DMS114 treated with DMSO at 0.1 percent for 48 hours (cell line): ENCODE measurements at regions not wholly inside any gene's neighbourhood (a gene's known extent, or its start where the extent isn't known, plus 50 kb on each side); places are given as distances from the start of the nearest gene placed in this dataset.
A peak's percentile ranks its signal among the peaks of the same experiment; 100 is the strongest.
"Not testable (repeated sequence)": the region's sequence is repeated elsewhere in the genome, so short reads cannot be mapped to it uniquely, and the experiment has no call there.

Source experiments
- DNase-seq: peaks from one replicate; lab custom pipeline; 2025; ENCODE audit not compliant: unreplicated experiment; lab: John Stamatoyannopoulos, UW

- no peak for DNase-seq
Observed at GRCh38 chr7:23931633-23932032, 221.6 kb downstream of the STK31 start.

- DNase-seq = no peak
Observed at GRCh38 chr7:23938215-23938614, 228.2 kb downstream of the STK31 start.

DNA sequence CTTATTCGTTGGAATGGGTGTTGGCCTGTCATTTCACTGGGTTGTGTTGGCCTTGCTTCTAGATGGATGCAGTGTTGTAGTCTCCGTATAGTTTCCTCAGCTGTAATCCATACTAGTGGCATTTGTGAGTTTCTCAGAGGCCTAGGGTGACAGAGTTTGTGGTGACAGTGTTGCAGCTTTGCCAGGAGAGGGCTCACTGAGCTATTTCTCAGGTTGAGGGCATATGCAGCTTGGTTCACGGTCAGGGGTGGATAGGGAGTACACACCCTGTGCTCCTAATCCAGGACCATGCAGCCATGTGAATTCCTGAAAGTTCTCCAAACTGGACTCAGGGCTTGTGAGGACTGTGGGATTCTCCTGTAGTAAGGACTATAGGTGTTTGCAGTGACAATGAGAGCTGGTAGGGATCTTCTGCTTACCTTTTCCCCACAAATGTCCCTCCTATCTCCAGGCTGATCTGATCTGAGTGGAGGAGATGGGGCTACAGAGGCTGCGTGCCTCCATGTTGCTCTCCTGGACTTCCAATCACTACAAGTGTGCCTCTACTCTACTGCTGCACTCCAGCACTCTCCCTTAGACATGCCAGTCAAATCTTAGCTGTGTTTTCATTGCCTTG lies 229.0 kb downstream of the STK31 start:
- peak; percentile 55 for DNase-seq

DNA sequence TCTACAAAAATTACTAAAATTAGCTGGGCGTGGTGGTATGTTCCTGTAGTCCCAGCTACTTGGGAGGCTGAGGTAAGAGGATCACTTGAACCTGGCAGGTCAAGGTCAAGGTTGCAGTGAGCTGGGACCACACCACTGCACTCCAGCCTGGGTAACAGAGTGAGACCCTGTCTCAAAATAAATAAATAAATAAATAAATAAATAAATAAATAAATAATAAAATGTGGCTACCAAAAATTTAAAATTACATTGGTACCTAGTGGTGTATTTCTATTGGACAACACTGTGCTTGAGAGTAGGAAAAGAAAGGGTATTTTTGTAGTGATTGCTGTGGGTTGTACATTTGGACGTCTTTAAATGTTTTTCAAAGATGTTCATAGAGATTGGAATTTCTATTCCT lies 229.7 kb downstream of the STK31 start:
- not testable (repeated sequence) for DNase-seq

DNA sequence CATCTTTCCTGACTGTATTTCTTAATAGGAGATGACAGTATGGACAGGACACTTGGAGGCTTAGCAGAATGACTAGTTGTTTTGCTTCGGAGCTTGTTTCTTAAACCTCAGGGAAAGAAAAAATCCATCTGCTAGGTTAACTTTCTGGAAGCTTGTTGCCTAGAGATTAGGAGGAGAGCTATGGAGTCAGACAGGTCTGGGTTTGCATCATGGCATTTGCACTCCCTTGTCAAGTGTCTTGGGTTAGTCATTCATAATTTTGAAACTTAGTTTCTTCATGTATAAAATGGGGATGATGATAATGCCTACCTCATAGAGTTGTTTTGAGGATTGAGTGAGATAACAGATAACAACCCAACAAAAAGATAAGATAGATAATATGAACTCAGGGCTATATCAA lies 231.5 kb downstream of the STK31 start:
- no peak for DNase-seq

DNA sequence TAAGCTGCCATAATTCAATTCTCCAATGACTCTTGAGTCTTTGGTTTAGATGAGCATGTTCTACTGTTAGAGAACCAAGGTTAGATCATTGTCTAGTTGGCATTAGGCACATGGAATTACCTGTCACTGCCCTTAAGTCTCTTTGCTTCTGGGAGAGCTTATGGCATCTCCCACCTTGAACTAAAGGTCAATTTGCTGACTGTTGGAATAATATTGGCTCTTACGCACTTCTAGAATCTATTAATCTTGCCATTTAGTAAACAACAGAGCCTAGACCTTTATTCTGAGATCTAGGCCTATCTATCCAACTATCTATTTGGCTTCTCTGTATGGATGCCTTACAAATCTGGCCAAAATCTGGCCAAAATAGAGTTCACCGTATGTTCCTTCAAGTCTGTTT lies 232.0 kb downstream of the STK31 start:
- DNase-seq = no peak

GRCh38 chr7:23944131-23944530 lies 234.1 kb downstream of the STK31 start:
- no peak for DNase-seq

GRCh38 chr7:23945472-23945871 lies 235.5 kb downstream of the STK31 start:
- no peak for DNase-seq

DNA sequence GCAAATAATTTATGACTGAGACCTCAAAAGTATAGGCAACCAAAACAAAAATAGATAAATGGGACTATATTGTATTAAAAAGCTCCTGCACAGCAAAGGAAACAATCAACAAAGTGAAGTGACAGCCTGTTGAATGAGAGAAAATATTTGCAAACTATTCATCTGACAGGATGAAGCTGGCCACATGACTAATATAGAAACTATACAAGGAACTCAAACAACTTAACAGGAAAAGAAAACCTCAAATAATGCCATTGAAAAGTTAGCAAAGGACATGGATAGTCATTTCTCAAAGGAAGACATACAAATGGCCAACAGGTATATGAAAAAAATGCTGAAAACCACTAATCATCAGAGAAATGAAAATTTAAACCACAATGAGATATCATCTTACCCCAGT lies 245.1 kb downstream of the STK31 start:
- DNase-seq = no peak

GRCh38 chr7:23955600-23956149 lies 245.7 kb downstream of the STK31 start:
- no peak for DNase-seq

GRCh38 chr7:23956772-23957576 lies 247.0 kb downstream of the STK31 start:
- no peak for DNase-seq

DNA sequence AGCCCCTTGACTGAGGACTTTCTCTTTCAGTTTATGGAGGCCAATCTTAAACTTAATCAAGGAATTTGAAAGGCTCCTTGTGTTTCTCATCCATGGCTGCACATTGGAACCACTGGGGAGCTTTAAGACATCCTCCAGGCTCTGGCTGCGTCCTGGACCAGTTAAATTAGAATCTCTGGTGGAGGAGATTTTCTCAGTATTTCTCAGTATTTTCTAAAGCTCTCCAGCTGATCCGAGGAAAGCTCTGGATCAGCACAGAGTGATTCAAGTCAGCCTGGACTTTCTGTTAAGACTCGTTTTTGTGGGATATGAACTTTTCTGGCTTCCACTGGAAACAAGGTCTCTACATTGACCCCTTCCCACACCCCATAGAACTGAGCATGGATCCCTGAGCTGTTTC lies 249.8 kb downstream of the STK31 start:
- no peak for DNase-seq

DNA sequence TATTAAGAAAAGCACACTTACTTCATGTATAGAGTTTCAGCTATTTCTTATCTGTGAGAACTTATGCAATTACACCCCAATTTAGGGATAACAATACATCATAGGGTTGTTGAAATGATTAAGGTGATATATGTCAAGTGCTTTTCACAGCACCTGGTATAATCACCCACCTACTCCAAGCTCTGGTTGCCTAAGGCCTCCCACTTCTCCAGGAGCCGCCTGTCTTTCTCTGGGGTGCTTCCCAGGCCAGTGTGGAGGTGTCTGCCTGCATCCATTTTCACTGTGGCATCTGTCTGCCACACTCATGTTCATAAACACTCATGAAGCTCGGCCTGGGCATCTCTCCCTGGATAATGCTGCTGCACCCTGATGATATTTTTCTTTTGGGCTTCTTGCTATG lies 250.3 kb downstream of the STK31 start:
- no peak for DNase-seq

- no peak for DNase-seq
Observed at GRCh38 chr7:23963461-23964165, 253.6 kb downstream of the STK31 start.

- DNase-seq = no peak
Observed at GRCh38 chr7:23964715-23965114, 254.7 kb downstream of the STK31 start.

GRCh38 chr7:23965296-23965695 lies 255.3 kb downstream of the STK31 start:
- no peak for DNase-seq

GRCh38 chr7:23966941-23967340 lies 256.9 kb downstream of the STK31 start:
- no peak for DNase-seq

DNA sequence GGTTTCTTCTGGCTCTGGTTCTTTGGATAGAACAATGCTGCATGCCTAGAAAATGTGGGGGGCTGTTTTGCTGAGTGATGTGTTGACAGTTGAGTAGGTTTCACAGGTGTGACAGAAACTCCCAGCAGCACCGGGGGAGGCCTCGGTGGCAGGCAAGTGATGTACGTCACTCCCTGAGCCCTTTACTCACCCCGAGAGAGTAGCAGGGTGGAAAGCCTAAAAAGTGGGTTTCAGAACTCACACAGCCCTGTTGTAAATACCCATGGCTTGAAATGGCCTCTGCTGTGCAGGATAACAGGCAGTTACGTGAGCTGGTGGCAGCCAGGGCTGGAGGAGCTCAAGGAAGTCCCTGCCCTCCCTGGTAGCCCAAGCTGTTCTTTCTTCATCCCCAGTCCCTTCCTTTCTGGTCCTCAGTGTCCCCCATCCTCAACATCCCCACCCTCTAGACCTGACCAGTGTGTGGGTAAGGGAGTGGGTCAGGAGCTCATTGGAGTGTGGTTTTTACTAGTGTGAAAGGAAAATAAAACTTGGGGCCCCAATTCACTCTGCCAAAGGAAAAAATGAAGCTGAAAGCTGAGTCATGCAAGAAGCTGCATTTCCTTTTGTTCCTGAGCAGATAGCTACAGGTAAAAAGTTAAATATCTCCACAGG lies 258.1 kb downstream of the STK31 start:
- DNase-seq = no peak

GRCh38 chr7:23968791-23969190 lies 258.8 kb downstream of the STK31 start:
- no peak for DNase-seq

- no peak for DNase-seq
Observed at GRCh38 chr7:23969443-23969842, 259.4 kb downstream of the STK31 start.

DNA sequence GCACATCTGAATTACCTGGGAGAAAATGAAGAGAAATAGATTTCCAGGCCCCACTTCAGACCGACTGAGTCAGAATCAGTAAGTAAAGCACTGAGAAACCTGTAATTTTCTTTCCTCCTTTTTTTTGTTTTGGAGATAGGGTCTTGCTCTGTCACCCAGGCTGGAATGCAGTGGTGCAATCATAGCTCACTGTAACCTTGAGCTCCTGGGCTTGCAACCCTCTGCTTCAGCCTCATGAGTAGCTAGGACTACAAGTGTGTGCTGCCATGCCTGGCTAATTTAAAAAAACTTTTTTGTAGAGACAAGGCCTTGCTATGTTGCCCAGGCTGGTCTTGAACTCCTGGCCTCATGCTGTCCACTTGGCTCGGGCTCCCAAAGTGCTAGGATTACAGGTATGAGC lies 260.2 kb downstream of the STK31 start:
- no peak for DNase-seq
